ENCODE measurements at regions not wholly inside any gene's neighbourhood (a gene's known extent, or its start where the extent isn't known, plus 50 kb on each side); places are given as distances from the start of the nearest gene placed in this dataset.

GRCh38 chr4:8745005-8745790 lies 126.4 kb downstream of the HMX1 start:
- TF ChIP-seq POLR2AphosphoS5 (IDR thresholded peaks at IDR 0.05; ENCODE audit: low read depth, low read length) (no peak), FOXP2 (optimal IDR thresholded peaks at IDR 0.05; ENCODE audit: borderline replicate concordance, extremely low read depth, extremely low read length, insufficient read depth) (no peak), SIN3A (IDR thresholded peaks at IDR 0.05; ENCODE audit: borderline replicate concordance, insufficient read depth, low read length) (no peak)
- TF ChIP-seq, protein P1, sequence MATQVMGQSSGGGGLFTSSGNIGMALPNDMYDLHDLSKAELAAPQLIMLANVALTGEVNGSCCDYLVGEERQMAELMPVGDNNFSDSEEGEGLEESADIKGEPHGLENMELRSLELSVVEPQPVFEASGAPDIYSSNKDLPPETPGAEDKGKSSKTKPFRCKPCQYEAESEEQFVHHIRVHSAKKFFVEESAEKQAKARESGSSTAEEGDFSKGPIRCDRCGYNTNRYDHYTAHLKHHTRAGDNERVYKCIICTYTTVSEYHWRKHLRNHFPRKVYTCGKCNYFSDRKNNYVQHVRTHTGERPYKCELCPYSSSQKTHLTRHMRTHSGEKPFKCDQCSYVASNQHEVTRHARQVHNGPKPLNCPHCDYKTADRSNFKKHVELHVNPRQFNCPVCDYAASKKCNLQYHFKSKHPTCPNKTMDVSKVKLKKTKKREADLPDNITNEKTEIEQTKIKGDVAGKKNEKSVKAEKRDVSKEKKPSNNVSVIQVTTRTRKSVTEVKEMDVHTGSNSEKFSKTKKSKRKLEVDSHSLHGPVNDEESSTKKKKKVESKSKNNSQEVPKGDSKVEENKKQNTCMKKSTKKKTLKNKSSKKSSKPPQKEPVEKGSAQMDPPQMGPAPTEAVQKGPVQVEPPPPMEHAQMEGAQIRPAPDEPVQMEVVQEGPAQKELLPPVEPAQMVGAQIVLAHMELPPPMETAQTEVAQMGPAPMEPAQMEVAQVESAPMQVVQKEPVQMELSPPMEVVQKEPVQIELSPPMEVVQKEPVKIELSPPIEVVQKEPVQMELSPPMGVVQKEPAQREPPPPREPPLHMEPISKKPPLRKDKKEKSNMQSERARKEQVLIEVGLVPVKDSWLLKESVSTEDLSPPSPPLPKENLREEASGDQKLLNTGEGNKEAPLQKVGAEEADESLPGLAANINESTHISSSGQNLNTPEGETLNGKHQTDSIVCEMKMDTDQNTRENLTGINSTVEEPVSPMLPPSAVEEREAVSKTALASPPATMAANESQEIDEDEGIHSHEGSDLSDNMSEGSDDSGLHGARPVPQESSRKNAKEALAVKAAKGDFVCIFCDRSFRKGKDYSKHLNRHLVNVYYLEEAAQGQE (IDR thresholded peaks at IDR 0.05; ENCODE audit: insufficient read depth in 1 of 2, low read depth in 2 of 2, low read length in 2 of 2) = no peak

Measured in PFSK-1 (cell line).